ENCODE measurements at regions not wholly inside any gene's neighbourhood (a gene's known extent, or its start where the extent isn't known, plus 50 kb on each side); places are given as distances from the start of the nearest gene placed in this dataset.

- FAIRE-seq (no peak), DNase-seq (ENCODE audit: insufficient read length) (no peak)
- TF ChIP-seq POLR2AphosphoS5 (IDR thresholded peaks at IDR 0.05; ENCODE audit: low read depth, low read length) (no peak), POLR2A (IDR thresholded peaks at IDR 0.05; ENCODE audit: low read depth, low read length) (no peak), TAF1 (IDR thresholded peaks at IDR 0.05; ENCODE audit: borderline replicate concordance, low read depth, low read length) (no peak)
These were observed 119.7 kb upstream of the CTNNA2 start for GRCh38 chr2:79393107-79393685.

- TF ChIP-seq POLR2AphosphoS5 (IDR thresholded peaks at IDR 0.05; ENCODE audit: low read depth, low read length) = no peak
- TF ChIP-seq POLR2A (IDR thresholded peaks at IDR 0.05; ENCODE audit: low read depth, low read length) = no peak
- TF ChIP-seq TAF1 (IDR thresholded peaks at IDR 0.05; ENCODE audit: borderline replicate concordance, low read depth, low read length) = no peak
- FAIRE-seq = no peak
- no peak for DNase-seq (ENCODE audit: insufficient read length)
These were observed 123.4 kb upstream of the CTNNA2 start for GRCh38 chr2:79389481-79389880.

GRCh38 chr2:79388024-79388423 lies 124.8 kb upstream of the CTNNA2 start:
- TF ChIP-seq TAF1 (IDR thresholded peaks at IDR 0.05; ENCODE audit: borderline replicate concordance, low read depth, low read length) = no peak
- TF ChIP-seq POLR2A (IDR thresholded peaks at IDR 0.05; ENCODE audit: low read depth, low read length) = no peak
- TF ChIP-seq POLR2AphosphoS5 (IDR thresholded peaks at IDR 0.05; ENCODE audit: low read depth, low read length) = no peak
- FAIRE-seq = no peak
- DNase-seq (ENCODE audit: insufficient read length) = no peak

- TF ChIP-seq POLR2A (IDR thresholded peaks at IDR 0.05; ENCODE audit: low read depth, low read length) = no peak
- no peak for TF ChIP-seq POLR2AphosphoS5 (IDR thresholded peaks at IDR 0.05; ENCODE audit: low read depth, low read length)
- TF ChIP-seq TAF1 (IDR thresholded peaks at IDR 0.05; ENCODE audit: borderline replicate concordance, low read depth, low read length) = no peak
- FAIRE-seq (no peak), DNase-seq (ENCODE audit: insufficient read length) (no peak)
These were observed 125.4 kb upstream of the CTNNA2 start for GRCh38 chr2:79387431-79387830.

- TF ChIP-seq POLR2AphosphoS5 (IDR thresholded peaks at IDR 0.05; ENCODE audit: low read depth, low read length) = no peak
- no peak for TF ChIP-seq POLR2A (IDR thresholded peaks at IDR 0.05; ENCODE audit: low read depth, low read length)
- TF ChIP-seq TAF1 (IDR thresholded peaks at IDR 0.05; ENCODE audit: borderline replicate concordance, low read depth, low read length) = no peak
- DNase-seq (ENCODE audit: insufficient read length) (no peak), FAIRE-seq (no peak)
These were observed 129.2 kb upstream of the CTNNA2 start for GRCh38 chr2:79383681-79384080.

GRCh38 chr2:79375817-79376216 lies 137.0 kb upstream of the CTNNA2 start:
- TF ChIP-seq TAF1 (IDR thresholded peaks at IDR 0.05; ENCODE audit: borderline replicate concordance, low read depth, low read length) (no peak), POLR2AphosphoS5 (IDR thresholded peaks at IDR 0.05; ENCODE audit: low read depth, low read length) (no peak), POLR2A (IDR thresholded peaks at IDR 0.05; ENCODE audit: low read depth, low read length) (no peak)

GRCh38 chr2:79373358-79374130 lies 139.3 kb upstream of the CTNNA2 start:
- DNase-seq (ENCODE audit: insufficient read length) = no peak
- TF ChIP-seq POLR2A (IDR thresholded peaks at IDR 0.05; ENCODE audit: low read depth, low read length) (no peak), POLR2AphosphoS5 (IDR thresholded peaks at IDR 0.05; ENCODE audit: low read depth, low read length) (no peak), TAF1 (IDR thresholded peaks at IDR 0.05; ENCODE audit: borderline replicate concordance, low read depth, low read length) (no peak)
- no peak for FAIRE-seq

More at GRCh38 chr2:79375817-79376216, 137.0 kb upstream of the CTNNA2 start:
- FAIRE-seq (no peak), DNase-seq (ENCODE audit: insufficient read length) (no peak)

- no peak for TF ChIP-seq POLR2A (IDR thresholded peaks at IDR 0.05; ENCODE audit: low read depth, low read length)
- TF ChIP-seq TAF1 (IDR thresholded peaks at IDR 0.05; ENCODE audit: borderline replicate concordance, low read depth, low read length) = no peak
- no peak for TF ChIP-seq POLR2AphosphoS5 (IDR thresholded peaks at IDR 0.05; ENCODE audit: low read depth, low read length)
- DNase-seq (ENCODE audit: insufficient read length) (no peak), FAIRE-seq (no peak)
These were observed 141.8 kb upstream of the CTNNA2 start for GRCh38 chr2:79370976-79371538.

GRCh38 chr2:79369127-79369526 lies 143.7 kb upstream of the CTNNA2 start:
- FAIRE-seq (no peak), DNase-seq (ENCODE audit: insufficient read length) (no peak)
- no peak for TF ChIP-seq TAF1 (IDR thresholded peaks at IDR 0.05; ENCODE audit: borderline replicate concordance, low read depth, low read length)
- TF ChIP-seq POLR2AphosphoS5 (IDR thresholded peaks at IDR 0.05; ENCODE audit: low read depth, low read length) = no peak
- no peak for TF ChIP-seq POLR2A (IDR thresholded peaks at IDR 0.05; ENCODE audit: low read depth, low read length)

- DNase-seq (ENCODE audit: insufficient read length) (no peak), FAIRE-seq (no peak)
- TF ChIP-seq TAF1 (IDR thresholded peaks at IDR 0.05; ENCODE audit: borderline replicate concordance, low read depth, low read length) (no peak), POLR2AphosphoS5 (IDR thresholded peaks at IDR 0.05; ENCODE audit: low read depth, low read length) (no peak), POLR2A (IDR thresholded peaks at IDR 0.05; ENCODE audit: low read depth, low read length) (no peak)
These were observed 144.7 kb upstream of the CTNNA2 start for GRCh38 chr2:79368116-79368630.

- DNase-seq (ENCODE audit: insufficient read length) (no peak), FAIRE-seq (no peak)
- TF ChIP-seq TAF1 (IDR thresholded peaks at IDR 0.05; ENCODE audit: borderline replicate concordance, low read depth, low read length) = no peak
- no peak for TF ChIP-seq POLR2AphosphoS5 (IDR thresholded peaks at IDR 0.05; ENCODE audit: low read depth, low read length)
- no peak for TF ChIP-seq POLR2A (IDR thresholded peaks at IDR 0.05; ENCODE audit: low read depth, low read length)
These were observed 153.4 kb upstream of the CTNNA2 start for GRCh38 chr2:79359419-79359818.
